PC-9 (cell line): ENCODE measurements at regions not wholly inside any gene's neighbourhood (a gene's known extent, or its start where the extent isn't known, plus 50 kb on each side); places are given as distances from the start of the nearest gene placed in this dataset.

Experiments
- BruUV-seq: library from RNA; stranded (reverse); fragments of 400-500 nt; replicated peaks from 2 replicates; lab custom pipeline; 2021; lab: Mats Ljungman, UMichigan
- CTCF ChIA-PET: fragments of 300-600 bp; sonication (Branson Sonifier 250); formaldehyde crosslinking; loops from one replicate; lab custom pipeline; 2022; ENCODE audit warnings: antibody characterized with exemption; lab: Charles Lee
- POLR2A ChIA-PET: fragments of 300-600 bp; sonication (Branson Sonifier 250); formaldehyde crosslinking; loops from one replicate; lab custom pipeline; 2022; ENCODE audit warnings: antibody characterized with exemption; ENCODE audit not compliant: unreplicated experiment; lab: Charles Lee
- DNase-seq, 2 experiments: peaks; one replicate each; pipeline versions ENCODE4 v3.0.0 to v3.0.0-alpha.2; 2015 to 2022; ENCODE audit warnings: mixed read lengths in 1 of 2
- H2AFZ ChIP-seq: fragments of 200-600 bp; sonication (generic); 2 replicates; pipeline ENCODE4 v1.8.1; 2017; ENCODE audit warnings: antibody characterized with exemption
- H3F3A ChIP-seq: fragments of 200-600 bp; sonication (generic); 2 replicates; pipeline ENCODE4 v1.8.1; 2017; ENCODE audit warnings: antibody characterized with exemption, mild to moderate bottlenecking, low read depth; ENCODE audit not compliant: insufficient read depth
- H3K27ac ChIP-seq: fragments of 200-600 bp; sonication (generic); 2 replicates; pipeline ENCODE4 v1.6.1; 2016; ENCODE audit warnings: mixed run types
- H3K27me3 ChIP-seq: fragments of 200-600 bp; sonication (generic); 2 replicates; pipeline ENCODE4 v1.6.1; 2016; ENCODE audit warnings: low read depth, mixed run types; ENCODE audit not compliant: insufficient read depth
- H3K36me3 ChIP-seq: fragments of 200-600 bp; sonication (generic); 2 replicates; pipeline ENCODE4 v1.6.1; 2016; ENCODE audit warnings: low read depth, mixed run types
- H3K4me1 ChIP-seq: fragments of 200-600 bp; sonication (generic); replicated peaks from 2 replicates; pipeline ENCODE4 v1.6.1; 2016; ENCODE audit warnings: mixed run types; ENCODE audit not compliant: insufficient read depth
- H3K4me2 ChIP-seq: fragments of 200-600 bp; sonication (generic); 2 replicates; pipeline ENCODE4 v1.6.1; 2017; ENCODE audit warnings: mixed run types
- H3K4me3 ChIP-seq: fragments of 200-600 bp; sonication (generic); 2 replicates; pipeline ENCODE4 v1.6.1; 2016; ENCODE audit warnings: mixed run types
- H3K79me2 ChIP-seq: fragments of 200-600 bp; sonication (generic); 2 replicates; pipeline ENCODE4 v1.6.1; 2017; ENCODE audit warnings: low read depth, mixed run types
- H3K9me2 ChIP-seq: fragments of 200-600 bp; sonication (generic); 2 replicates; pipeline ENCODE4 v1.8.1; 2017; ENCODE audit warnings: mild to moderate bottlenecking; ENCODE audit not compliant: insufficient read depth
- H3K9me3 ChIP-seq: fragments of 200-600 bp; sonication (generic); 2 replicates; pipeline ENCODE4 v1.8.1; 2016; ENCODE audit warnings: low read depth; ENCODE audit not compliant: insufficient read depth
- H4K20me1 ChIP-seq: fragments of 200-600 bp; sonication (generic); 2 replicates; pipeline ENCODE4 v1.8.1; 2017; ENCODE audit not compliant: insufficient read depth
- CTCF ChIP-seq: fragments of 200-600 bp; sonication (generic); conservative IDR thresholded peaks from 2 replicates; pipeline ENCODE4 v1.6.1; 2017; ENCODE audit warnings: mixed run types, antibody characterized with exemption, mild to moderate bottlenecking, moderate library complexity
- EZH2 ChIP-seq: fragments of 200-600 bp; sonication (generic); IDR thresholded peaks from 2 replicates; pipeline ENCODE4 v1.8.0; 2017; ENCODE audit warnings: antibody characterized with exemption, low read depth
- intact Hi-C: fragments of 100-400 bp; cut with micrococcal nuclease; formaldehyde crosslinking; loops from one replicate; pipeline ENCODE4 v1.10.0; 2022; ENCODE audit not compliant: unreplicated experiment

DNA sequence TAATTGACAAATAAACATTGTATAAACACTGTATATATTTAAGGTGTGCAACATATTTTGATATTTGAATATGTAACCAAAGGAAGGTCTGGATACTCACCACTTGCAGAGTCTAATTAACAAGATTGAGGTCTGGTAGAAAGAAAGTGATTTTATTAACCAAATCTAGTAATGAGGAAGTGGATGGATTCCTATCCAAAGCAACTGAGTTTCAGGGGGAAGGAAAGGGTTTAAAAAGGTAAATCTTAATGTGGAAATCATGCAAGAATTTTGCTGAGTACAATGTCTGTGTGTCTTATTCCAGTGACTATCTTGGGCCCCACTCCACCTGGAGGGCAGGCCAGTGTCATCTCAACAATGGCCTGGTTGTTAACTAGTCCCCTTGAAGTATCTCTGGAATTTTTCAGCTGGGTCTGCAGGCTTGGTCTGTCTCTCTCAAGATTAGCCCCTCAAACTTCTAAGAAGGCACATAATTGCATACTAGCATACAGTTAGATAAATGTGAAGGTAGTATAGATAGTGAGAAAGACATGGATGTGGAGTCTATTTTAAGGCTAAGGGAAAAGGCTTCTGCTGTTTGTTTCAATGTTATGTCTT, 262.7 kb upstream of the RGS18 start:
- H3K4me2 ChIP-seq: no peak overlapping the region
- no peak overlapping the region; the same call in 1 of the 2 replicates for H2AFZ ChIP-seq
- POLR2A ChIA-PET: no interaction called here
- no peaks in the 10 kb centered on the region for H3K79me2 ChIP-seq
- no peaks in the 10 kb centered on the region for H3K27me3 ChIP-seq
- intact Hi-C loops: no loop called here
- DNase-seq: no peak
- no peaks in the 10 kb centered on the region for H4K20me1 ChIP-seq
- no peaks in the 10 kb centered on the region for H3K9me3 ChIP-seq
- TF ChIP-seq EZH2: no peak
- no peak for TF ChIP-seq CTCF
- BruUV-seq: no TSS peak
- H3K4me1 ChIP-seq: no peaks in the 10 kb centered on the region
- no peak overlapping the region for H3K4me3 ChIP-seq
- H3K9me2 ChIP-seq: no peaks in the 10 kb centered on the region
- no peaks in the 10 kb centered on the region for H3K36me3 ChIP-seq
- no peaks in the 10 kb centered on the region for H3F3A ChIP-seq
- no peak overlapping the region for H3K27ac ChIP-seq
- CTCF ChIA-PET: no interaction called here

- DNase-seq: no peak
- Histone ChIP-seq H3K9me3 (no peaks in the 10 kb centered on the region), H3K4me2 (no peak overlapping the region), H3K79me2 (no peaks in the 10 kb centered on the region), H3K27me3 (no peaks in the 10 kb centered on the region), H3K27ac (no peak overlapping the region), H4K20me1 (no peaks in the 10 kb centered on the region), H3K36me3 (no peaks in the 10 kb centered on the region), H2AFZ (no peak overlapping the region), H3K4me1 (no peaks in the 10 kb centered on the region), H3K9me2 (no peaks in the 10 kb centered on the region), H3K4me3 (no peak overlapping the region), H3F3A (no peaks in the 10 kb centered on the region)
- intact Hi-C loops: no loop called here
- no TSS peak for BruUV-seq
- ChIA-PET POLR2A (no interaction called here), CTCF (no interaction called here)
- no peak for TF ChIP-seq CTCF
- no peak for TF ChIP-seq EZH2
Observed at GRCh38 chr1:191897134-191897533, 261.1 kb upstream of the RGS18 start.

DNA sequence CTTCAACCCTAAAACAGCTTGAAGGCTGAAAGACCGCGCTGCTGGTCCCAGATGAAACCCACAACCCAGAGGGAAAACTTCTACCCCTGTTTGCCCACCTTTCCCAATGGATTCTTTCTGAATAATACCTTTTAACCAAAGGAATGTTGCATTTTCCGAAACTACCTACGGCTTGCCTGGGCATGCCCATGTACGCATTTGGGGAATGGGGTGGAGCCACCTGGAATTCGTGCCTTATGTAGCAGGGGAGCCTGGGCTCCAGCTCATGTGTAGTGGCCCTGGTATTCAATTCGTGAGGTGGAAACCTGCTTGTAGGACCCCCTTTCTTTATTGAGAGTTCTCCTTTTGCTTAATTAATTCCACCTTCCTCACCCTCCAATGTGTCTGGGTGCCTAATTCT, 256.6 kb upstream of the RGS18 start:
- Histone ChIP-seq H3K36me3 (no peaks in the 10 kb centered on the region), H4K20me1 (no peaks in the 10 kb centered on the region), H3K9me3 (no peaks in the 10 kb centered on the region), H3K4me2 (no peak overlapping the region), H3K27ac (no peak overlapping the region), H2AFZ (no peak overlapping the region), H3K4me1 (no peaks in the 10 kb centered on the region), H3K79me2 (no peaks in the 10 kb centered on the region), H3K4me3 (no peak overlapping the region), H3F3A (no peaks in the 10 kb centered on the region), H3K9me2 (no peaks in the 10 kb centered on the region), H3K27me3 (no peaks in the 10 kb centered on the region)
- POLR2A ChIA-PET: no interaction called here
- BruUV-seq: no TSS peak
- CTCF ChIA-PET: no interaction called here
- no peak for TF ChIP-seq EZH2
- TF ChIP-seq CTCF: no peak
- intact Hi-C loops: no loop called here
- DNase-seq: no peak
